A549 (cell line): ENCODE measurements at regions not wholly inside any gene's neighbourhood (a gene's known extent, or its start where the extent isn't known, plus 50 kb on each side); places are given as distances from the start of the nearest gene placed in this dataset.

Source experiments
- EP300 ChIP-seq, 2 experiments: fragments of >200 bp; sonication (Bioruptor Twin); formaldehyde crosslinking; IDR thresholded peaks; 2 replicates in 1 of 2; 3 replicates in 1 of 2; pipeline ENCODE4 v1.6.1; 2016 to 2017
- HOXB5 ChIP-seq: fragments of 250-450 bp; sonication (Bioruptor Pico); IDR thresholded peaks from 2 replicates; pipeline ENCODE4 v1.5.0; 2020; ENCODE audit warnings: mild to moderate bottlenecking, moderate library complexity
- JUNB ChIP-seq: fragments of >200 bp; sonication (Bioruptor Twin); formaldehyde crosslinking; IDR thresholded peaks from 2 replicates; pipeline ENCODE4 v1.6.1; 2016
- RARB ChIP-seq: fragments of 250-450 bp; sonication (Bioruptor Pico); IDR thresholded peaks from 2 replicates; pipeline ENCODE4 v1.8.0; 2021; ENCODE audit warnings: mild to moderate bottlenecking, moderate library complexity
- REST ChIP-seq: fragments of 200-600 bp; sonication (generic); IDR thresholded peaks from 2 replicates; pipeline ENCODE4 v1.6.1; 2016; ENCODE audit warnings: antibody characterized with exemption, mild to moderate bottlenecking, moderate library complexity
- ZC3H11A ChIP-seq: fragments of 450-650 bp; IDR thresholded peaks from 2 replicates; pipeline ENCODE4 v1.6.1; 2014; ENCODE audit warnings: antibody characterized with exemption, mild to moderate bottlenecking
- TF ChIP-seq, protein P1 (sequence below): fragments of >200 bp; sonication (Bioruptor Twin); formaldehyde crosslinking; IDR thresholded peaks from 3 replicates; pipeline ENCODE4 v1.5.1; 2016
- TF ChIP-seq, protein P2 (sequence below): fragments of >200 bp; sonication (Bioruptor Twin); formaldehyde crosslinking; IDR thresholded peaks from 3 replicates; pipeline ENCODE4 v1.6.1; 2016

GRCh38 chr6:169920359-169921020 lies 169.1 kb downstream of the ERMARD start:
- TF ChIP-seq EP300 (IDR thresholded peaks at IDR 0.05) (no peak), RARB (no peak), REST (no peak), ZC3H11A (no peak), HOXB5 (no peak), JUNB (no peak)
- TF ChIP-seq, protein P1, sequence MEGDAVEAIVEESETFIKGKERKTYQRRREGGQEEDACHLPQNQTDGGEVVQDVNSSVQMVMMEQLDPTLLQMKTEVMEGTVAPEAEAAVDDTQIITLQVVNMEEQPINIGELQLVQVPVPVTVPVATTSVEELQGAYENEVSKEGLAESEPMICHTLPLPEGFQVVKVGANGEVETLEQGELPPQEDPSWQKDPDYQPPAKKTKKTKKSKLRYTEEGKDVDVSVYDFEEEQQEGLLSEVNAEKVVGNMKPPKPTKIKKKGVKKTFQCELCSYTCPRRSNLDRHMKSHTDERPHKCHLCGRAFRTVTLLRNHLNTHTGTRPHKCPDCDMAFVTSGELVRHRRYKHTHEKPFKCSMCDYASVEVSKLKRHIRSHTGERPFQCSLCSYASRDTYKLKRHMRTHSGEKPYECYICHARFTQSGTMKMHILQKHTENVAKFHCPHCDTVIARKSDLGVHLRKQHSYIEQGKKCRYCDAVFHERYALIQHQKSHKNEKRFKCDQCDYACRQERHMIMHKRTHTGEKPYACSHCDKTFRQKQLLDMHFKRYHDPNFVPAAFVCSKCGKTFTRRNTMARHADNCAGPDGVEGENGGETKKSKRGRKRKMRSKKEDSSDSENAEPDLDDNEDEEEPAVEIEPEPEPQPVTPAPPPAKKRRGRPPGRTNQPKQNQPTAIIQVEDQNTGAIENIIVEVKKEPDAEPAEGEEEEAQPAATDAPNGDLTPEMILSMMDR: no peak
- TF ChIP-seq, protein P2, sequence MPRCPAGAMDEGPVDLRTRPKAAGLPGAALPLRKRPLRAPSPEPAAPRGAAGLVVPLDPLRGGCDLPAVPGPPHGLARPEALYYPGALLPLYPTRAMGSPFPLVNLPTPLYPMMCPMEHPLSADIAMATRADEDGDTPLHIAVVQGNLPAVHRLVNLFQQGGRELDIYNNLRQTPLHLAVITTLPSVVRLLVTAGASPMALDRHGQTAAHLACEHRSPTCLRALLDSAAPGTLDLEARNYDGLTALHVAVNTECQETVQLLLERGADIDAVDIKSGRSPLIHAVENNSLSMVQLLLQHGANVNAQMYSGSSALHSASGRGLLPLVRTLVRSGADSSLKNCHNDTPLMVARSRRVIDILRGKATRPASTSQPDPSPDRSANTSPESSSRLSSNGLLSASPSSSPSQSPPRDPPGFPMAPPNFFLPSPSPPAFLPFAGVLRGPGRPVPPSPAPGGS: no peak
